ENCODE measurements at regions not wholly inside any gene's neighbourhood (a gene's known extent, or its start where the extent isn't known, plus 50 kb on each side); places are given as distances from the start of the nearest gene placed in this dataset.

DNA sequence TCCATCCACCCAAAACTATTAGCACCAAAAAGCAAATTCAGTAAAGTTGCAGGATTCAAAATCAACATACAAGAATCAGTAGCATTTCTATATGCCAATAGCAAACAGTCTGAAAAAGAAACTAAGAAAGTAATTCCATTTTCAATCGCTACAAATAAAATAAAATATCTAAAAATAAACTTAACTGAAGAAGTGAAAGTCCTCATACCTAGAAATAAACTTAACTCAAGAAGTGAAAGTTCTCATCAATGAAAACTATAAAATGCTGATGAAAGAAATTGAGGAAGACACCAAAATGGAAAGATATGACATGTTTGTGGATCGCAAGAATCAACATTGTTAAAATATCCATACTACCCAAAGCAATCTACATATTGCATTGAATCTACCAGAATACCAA is 103.0 kb upstream of the ARID1B start:
- TF ChIP-seq EZH2 (IDR thresholded peaks at IDR 0.05) (no peak), POLR2AphosphoS5 (IDR thresholded peaks at IDR 0.05; ENCODE audit: borderline replicate concordance, low read depth, low read length) (no peak), FOXP2 (optimal IDR thresholded peaks at IDR 0.05; ENCODE audit: control extremely low read depth, extremely low read length, insufficient read depth) (no peak)

All from SK-N-MC (cell line).